ENCODE measurements at regions not wholly inside any gene's neighbourhood (a gene's known extent, or its start where the extent isn't known, plus 50 kb on each side); places are given as distances from the start of the nearest gene placed in this dataset.

DNA sequence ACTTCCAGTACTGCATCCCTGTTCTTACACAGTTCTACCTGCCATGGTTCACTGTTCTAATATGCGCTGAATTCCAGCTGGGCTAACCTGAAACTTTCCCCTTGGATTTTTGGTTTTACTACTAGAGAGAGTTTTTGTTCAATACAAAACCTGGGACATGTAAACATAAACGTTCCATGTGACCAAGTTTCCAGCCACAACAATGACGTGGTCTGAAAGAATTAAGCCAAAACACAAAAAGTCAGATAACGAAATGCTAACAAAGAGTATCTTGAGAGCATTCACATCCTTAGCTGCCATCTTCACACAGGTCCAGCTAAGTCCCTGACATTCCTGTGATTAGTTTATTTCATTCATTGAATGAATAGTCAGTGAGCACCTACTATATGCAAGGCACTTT is 467.0 kb upstream of the PKDCC start:
- Mint-ChIP-seq H3K36me3 (ENCODE audit: low read depth) (no peaks in the 10 kb centered on the region), H3K4me3 (no peak overlapping the region), H3K4me1 (no peaks in the 10 kb centered on the region), H3K9me3 (peaks cover 27% of the 10 kb centered on the region), H3K27ac (no peak overlapping the region), H3K27me3 (peaks cover 5% of the 10 kb centered on the region)
- ATAC-seq (no peak), DNase-seq (no peak)

DNA sequence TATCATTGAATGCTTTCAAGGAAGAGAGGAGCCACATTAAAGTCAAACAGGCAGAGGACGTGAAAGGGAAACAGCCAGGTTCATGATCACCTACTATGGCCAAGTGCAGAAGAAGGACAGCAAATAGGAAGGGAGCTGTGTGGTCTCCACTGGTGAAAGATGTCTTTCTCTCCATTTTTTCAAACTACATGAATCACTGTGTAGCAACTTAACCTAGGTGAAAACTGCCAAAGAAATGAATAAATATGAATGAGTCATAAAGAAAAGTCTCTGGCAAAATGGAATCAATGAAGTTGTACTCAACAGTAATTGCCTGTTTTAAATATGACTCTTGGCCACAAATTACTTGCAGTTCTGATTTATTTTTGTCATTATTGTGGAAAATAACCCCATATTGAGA is 452.6 kb upstream of the PKDCC start:
- ATAC-seq, result no peak

DNA sequence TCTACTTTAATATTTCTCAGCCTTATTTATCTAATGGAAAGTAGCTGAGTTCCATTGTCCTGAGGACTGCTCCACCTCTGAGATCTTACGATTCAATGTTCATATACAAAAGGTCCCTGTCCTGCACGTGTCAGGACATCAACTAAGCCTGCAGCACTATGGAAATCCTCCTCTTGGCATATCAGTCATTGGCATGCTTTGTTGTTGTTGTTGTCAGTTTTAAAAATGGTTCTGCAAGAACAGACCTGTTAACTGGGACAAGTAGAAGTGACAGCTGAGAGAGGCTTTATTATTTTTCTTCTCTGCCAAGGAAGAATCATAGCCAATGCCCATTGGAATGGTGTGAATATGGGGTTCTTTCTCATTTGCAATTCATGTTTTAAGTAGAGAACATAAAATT is 450.1 kb upstream of the PKDCC start:
- H3K27me3 Mint-ChIP-seq, result no peaks in the 10 kb centered on the region
- no peak overlapping the region for H3K4me3 Mint-ChIP-seq
- no peaks in the 10 kb centered on the region for H3K4me1 Mint-ChIP-seq
- H3K36me3 Mint-ChIP-seq (ENCODE audit: low read depth), result no peaks in the 10 kb centered on the region
- H3K27ac Mint-ChIP-seq, result no peak overlapping the region
- DNase-seq (no peak), ATAC-seq (no peak)
- H3K9me3 Mint-ChIP-seq, result no peaks in the 10 kb centered on the region

More for the DNA sequence above, 452.6 kb upstream of the PKDCC start:
- Mint-ChIP-seq H3K4me1 (no peaks in the 10 kb centered on the region), H3K36me3 (ENCODE audit: low read depth) (no peaks in the 10 kb centered on the region), H3K4me3 (no peak overlapping the region), H3K27ac (no peak overlapping the region), H3K9me3 (no peaks in the 10 kb centered on the region), H3K27me3 (no peaks in the 10 kb centered on the region)
- DNase-seq, result no peak

DNA sequence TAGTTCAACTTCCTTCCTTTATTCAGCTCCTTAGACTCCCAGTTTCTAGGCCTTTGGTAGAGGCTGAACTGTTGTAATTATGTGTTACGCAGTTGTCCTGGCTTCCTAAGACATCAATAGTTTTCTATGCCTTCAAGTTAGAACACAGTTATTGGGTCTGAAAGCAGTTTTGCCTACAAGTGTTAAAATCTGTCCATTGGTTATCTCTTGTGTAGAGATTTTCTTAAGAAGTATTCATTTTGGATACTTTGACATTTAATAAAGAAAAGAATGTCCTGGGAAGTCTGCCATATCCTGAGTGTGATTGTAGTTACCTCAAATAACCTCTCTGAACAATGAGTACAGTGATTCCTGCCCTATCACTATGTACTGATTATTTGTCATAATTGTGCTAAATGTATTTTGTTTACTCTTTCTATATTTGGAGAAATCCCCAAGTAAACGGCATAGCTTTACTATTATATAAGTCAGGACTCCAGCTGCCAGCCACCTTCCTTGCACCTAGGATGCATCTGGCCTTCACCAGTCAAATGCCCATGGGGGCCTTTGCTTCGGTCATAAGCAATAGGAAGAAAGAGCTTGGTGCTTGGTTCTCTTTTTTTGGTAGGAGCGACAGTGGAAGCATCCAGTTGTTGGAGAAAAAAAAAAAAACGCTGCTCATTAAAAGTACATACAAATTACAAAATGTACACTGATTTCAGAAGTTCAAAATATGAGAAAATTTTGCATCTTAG is 449.5 kb upstream of the PKDCC start:
- Mint-ChIP-seq H3K36me3 (ENCODE audit: low read depth) (no peaks in the 10 kb centered on the region), H3K4me1 (no peaks in the 10 kb centered on the region), H3K27ac (no peak overlapping the region), H3K9me3 (no peaks in the 10 kb centered on the region), H3K4me3 (no peak overlapping the region), H3K27me3 (no peaks in the 10 kb centered on the region)
- DNase-seq, result no peak
- no peak for ATAC-seq

DNA sequence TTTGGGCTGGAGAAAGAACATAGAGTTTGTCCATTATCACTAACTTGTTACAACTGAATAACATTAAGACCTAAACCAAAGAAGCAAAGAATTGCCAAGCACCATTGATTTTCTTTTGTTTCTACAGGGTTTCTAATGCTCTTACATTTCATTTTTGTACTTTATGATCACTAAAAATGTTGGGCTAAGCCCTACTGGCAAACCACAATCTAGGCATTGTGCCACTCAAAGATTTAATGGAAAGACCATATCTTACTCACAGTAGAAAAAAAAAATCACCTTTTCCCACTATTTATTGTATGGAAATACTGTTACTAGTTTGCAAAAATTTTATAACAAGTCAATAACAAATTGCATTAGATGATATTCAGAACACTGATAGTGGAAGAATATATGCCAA is 447.4 kb upstream of the PKDCC start:
- ATAC-seq, result no peak
- H3K27ac Mint-ChIP-seq, result no peak overlapping the region
- H3K36me3 Mint-ChIP-seq (ENCODE audit: low read depth), result no peaks in the 10 kb centered on the region
- no peaks in the 10 kb centered on the region for H3K4me1 Mint-ChIP-seq
- no peak overlapping the region for H3K4me3 Mint-ChIP-seq
- no peak for DNase-seq
- no peaks in the 10 kb centered on the region for H3K9me3 Mint-ChIP-seq
- H3K27me3 Mint-ChIP-seq, result no peaks in the 10 kb centered on the region

DNA sequence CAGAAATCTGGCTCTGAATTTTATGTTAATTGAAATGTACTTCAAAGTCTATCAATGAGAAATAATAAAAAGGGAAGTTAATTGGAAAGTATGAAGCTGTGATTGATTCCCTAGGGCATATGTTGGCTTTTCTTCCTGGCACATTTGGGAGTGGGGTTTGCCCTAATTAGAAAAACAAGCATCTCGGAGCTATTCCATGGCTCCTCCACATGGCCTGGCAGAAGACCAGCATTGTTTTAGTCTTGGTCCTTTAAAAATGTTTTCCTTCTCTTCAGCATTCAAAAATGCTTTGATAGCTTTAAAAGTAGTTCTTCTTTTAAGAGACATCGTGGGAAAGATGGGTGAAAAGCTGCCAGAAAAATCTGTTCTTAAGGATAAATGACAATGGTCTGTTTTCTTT is 445.5 kb upstream of the PKDCC start:
- H3K27me3 Mint-ChIP-seq, result no peaks in the 10 kb centered on the region
- no peak overlapping the region for H3K4me3 Mint-ChIP-seq

DNA sequence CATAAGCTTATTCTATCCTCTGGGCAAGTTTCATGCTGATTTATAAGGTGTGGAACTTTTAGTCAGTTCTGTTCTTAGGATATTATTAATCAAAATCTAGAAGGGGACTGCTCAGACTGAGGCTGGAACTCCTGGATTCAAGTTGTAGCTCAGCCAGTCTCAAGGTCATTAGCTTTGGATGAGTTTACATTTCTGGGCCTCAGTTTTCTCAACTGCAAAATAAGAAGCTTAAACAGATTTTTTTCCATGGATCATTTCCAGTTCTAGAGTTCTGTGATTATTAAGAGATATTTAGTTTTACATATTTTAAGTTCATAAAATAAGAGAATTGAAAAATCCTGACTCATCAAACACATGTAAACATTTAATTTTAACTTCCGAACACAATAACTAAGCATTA is 442.5 kb upstream of the PKDCC start:
- no peaks in the 10 kb centered on the region for H3K9me3 Mint-ChIP-seq
- no peaks in the 10 kb centered on the region for H3K4me1 Mint-ChIP-seq
- no peaks in the 10 kb centered on the region for H3K36me3 Mint-ChIP-seq (ENCODE audit: low read depth)
- no peak for DNase-seq
- no peak for ATAC-seq
- H3K4me3 Mint-ChIP-seq, result no peak overlapping the region
- H3K27ac Mint-ChIP-seq, result no peak overlapping the region
- no peaks in the 10 kb centered on the region for H3K27me3 Mint-ChIP-seq

More for the DNA sequence above, 445.5 kb upstream of the PKDCC start:
- DNase-seq, result no peak
- H3K27ac Mint-ChIP-seq, result no peak overlapping the region
- H3K36me3 Mint-ChIP-seq (ENCODE audit: low read depth), result no peaks in the 10 kb centered on the region
- no peak for ATAC-seq
- H3K9me3 Mint-ChIP-seq, result no peaks in the 10 kb centered on the region
- H3K4me1 Mint-ChIP-seq, result no peaks in the 10 kb centered on the region

DNA sequence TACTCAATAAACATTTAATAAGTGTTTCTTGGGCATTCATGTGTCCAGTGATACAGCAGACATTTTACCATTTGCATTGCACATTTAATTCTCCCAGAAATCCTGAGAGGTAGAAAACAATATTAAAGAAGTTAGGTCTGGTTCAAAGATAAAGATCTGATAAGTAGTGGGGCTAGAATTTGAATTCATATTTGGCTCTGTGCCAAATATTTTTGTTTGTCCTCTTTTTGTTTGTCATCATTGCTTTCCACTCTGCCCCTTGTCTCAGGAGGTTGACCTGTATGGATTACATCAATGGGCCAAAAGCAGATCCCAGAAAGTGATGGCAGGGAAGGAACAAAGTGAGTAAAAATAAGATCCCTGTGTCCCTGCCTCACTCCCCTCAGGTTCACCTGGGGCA is 441.9 kb upstream of the PKDCC start:
- no peaks in the 10 kb centered on the region for H3K9me3 Mint-ChIP-seq
- H3K4me1 Mint-ChIP-seq, result no peaks in the 10 kb centered on the region

DNA sequence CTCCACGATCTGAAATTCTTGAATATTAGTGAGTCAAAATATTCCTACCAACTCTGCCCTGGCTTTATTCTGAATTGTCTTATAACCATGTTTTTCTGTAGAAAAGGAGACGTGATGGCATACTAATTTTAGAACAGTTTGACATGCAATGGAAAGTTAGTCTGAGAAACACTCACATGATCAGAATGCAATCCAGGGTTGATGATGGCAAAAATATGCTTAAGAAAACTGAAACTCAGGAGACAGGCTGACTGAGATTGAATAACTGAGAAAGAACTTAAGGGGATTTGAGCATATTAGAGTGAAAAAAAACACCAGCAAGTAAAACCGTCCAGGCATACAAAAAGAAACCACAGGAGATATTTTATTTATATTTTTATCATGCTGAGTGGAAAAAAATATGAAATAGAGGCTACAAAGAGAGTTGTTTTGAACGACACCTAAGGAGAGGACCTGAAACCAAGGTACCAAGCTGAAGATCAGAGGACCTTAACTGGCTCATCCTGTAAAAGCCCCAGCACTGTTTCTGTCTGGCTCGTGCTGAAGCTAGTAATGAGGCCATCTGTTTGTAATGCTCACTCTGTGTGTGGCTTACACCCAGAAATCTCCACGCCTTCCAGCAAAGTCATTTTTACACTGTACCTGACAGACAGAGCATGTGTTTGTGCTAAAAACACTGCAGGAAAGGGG is 437.2 kb upstream of the PKDCC start:
- Mint-ChIP-seq H3K4me3 (no peak overlapping the region), H3K27ac (no peak overlapping the region), H3K36me3 (ENCODE audit: low read depth) (no peaks in the 10 kb centered on the region), H3K4me1 (no peaks in the 10 kb centered on the region), H3K9me3 (no peaks in the 10 kb centered on the region), H3K27me3 (no peaks in the 10 kb centered on the region)
- ATAC-seq (no peak), DNase-seq (no peak)

More for the DNA sequence above, 441.9 kb upstream of the PKDCC start:
- Mint-ChIP-seq H3K27me3 (no peaks in the 10 kb centered on the region), H3K27ac (no peak overlapping the region), H3K4me3 (no peak overlapping the region), H3K36me3 (ENCODE audit: low read depth) (no peaks in the 10 kb centered on the region)
- ATAC-seq (no peak), DNase-seq (no peak)

DNA sequence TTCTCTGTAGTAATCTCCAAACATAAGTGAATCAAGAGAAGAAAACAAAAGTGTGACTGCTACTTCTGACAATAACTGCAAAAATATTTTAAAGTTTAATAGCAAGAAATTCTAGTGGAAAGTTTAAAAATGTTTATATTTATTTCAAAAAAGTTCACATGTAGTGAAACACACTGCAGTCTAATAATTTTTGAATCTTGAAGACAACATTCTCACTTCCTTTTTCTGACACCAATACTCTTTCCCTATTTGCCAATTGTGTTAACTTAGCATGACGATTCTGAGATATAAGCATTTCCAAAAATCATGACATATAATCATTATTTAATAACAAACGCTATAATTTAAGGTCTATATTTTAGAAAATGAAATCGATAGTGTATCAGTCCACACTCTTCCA is 429.1 kb upstream of the PKDCC start:
- no peaks in the 10 kb centered on the region for H3K9me3 Mint-ChIP-seq
- no peak for ATAC-seq
- H3K27ac Mint-ChIP-seq, result no peak overlapping the region
- H3K4me1 Mint-ChIP-seq, result no peaks in the 10 kb centered on the region
- no peak overlapping the region for H3K4me3 Mint-ChIP-seq
- DNase-seq, result no peak
- H3K27me3 Mint-ChIP-seq, result no peaks in the 10 kb centered on the region
- H3K36me3 Mint-ChIP-seq (ENCODE audit: low read depth), result no peaks in the 10 kb centered on the region

DNA sequence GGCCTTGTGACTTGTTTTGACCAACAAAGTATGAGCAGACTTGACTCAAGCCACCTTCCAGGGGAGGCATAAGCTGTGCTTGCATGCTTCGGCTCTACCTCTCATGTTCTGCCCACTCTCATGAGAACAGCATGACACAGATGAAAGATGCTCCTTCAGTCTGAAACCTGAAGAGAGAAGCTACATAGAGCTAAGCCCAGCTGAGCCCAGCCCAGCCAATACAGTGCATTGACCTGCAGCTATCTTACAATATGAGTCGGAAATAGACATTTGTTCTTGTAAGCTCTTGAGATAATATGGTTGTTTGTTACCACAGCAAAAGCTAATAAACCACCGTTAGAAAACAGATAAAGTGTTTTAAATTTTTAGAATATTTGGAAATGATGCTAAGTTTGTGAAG is 426.7 kb upstream of the PKDCC start:
- Mint-ChIP-seq H3K36me3 (ENCODE audit: low read depth) (no peaks in the 10 kb centered on the region), H3K27ac (no peak overlapping the region), H3K9me3 (no peaks in the 10 kb centered on the region), H3K27me3 (no peaks in the 10 kb centered on the region), H3K4me1 (no peaks in the 10 kb centered on the region), H3K4me3 (no peak overlapping the region)
- ATAC-seq (no peak), DNase-seq (no peak)

DNA sequence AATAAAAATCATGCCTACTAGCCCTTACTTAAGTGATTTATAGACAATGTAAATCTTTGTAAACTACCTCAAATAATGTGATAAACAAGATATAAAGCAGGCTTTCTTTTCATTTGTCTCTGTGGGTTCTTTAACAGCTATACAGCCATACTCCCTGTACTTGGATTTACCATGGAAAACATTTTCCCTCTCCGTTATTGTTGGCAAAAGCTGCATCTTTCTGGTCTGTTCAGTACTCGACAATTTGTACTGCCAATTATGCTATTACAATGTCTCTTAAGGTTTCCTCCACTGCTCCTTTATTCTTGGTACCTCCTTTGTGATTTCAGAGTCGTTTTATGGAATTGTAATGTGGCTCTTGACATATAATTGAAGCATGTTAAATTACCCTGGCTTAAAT is 426.3 kb upstream of the PKDCC start:
- Mint-ChIP-seq H3K27me3 (no peaks in the 10 kb centered on the region), H3K9me3 (no peaks in the 10 kb centered on the region), H3K36me3 (ENCODE audit: low read depth) (no peaks in the 10 kb centered on the region), H3K27ac (no peak overlapping the region), H3K4me1 (no peaks in the 10 kb centered on the region), H3K4me3 (no peak overlapping the region)
- DNase-seq, result no peak
- no peak for ATAC-seq

DNA sequence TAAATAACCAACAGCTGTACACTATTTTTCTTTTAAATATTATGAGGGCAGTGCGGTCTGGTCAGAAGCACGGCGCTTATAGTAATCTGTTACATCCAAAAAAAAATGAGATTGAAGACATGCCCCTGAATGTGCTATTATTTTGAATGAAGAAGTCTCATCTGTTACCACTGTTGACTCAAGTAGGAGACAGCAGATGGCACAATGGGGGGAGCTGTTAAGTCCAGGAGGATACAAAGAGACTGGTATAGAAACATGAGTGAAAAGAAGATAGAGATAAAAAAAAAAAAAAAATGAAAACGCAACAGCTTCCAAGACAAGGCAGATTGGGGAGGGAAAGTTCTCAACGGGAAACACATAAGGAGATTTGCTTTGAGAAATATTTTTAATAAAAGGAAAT is 425.5 kb upstream of the PKDCC start:
- Mint-ChIP-seq H3K4me1 (no peaks in the 10 kb centered on the region), H3K27ac (no peak overlapping the region), H3K4me3 (no peak overlapping the region), H3K27me3 (no peaks in the 10 kb centered on the region), H3K9me3 (no peaks in the 10 kb centered on the region), H3K36me3 (ENCODE audit: low read depth) (no peaks in the 10 kb centered on the region)
- DNase-seq (no peak), ATAC-seq (no peak)

DNA sequence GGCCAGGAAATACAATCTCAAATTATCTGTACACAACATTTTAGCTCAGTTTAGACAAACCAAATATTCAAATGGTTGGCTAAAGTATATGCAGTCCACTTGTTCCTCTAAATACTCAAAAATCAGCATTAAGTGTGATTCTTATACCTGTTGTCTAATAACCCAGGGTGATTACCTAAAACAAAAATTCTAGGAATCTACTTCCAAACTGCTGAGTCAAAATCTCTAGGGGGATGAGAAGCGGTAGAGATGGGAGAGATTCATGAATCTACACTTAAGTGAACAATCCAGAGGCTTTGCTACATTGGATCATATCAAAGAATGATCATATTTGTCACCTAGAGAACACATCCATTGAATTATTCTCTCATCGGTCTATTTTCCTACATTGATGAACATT is 420.9 kb upstream of the PKDCC start:
- no peak for DNase-seq
- Mint-ChIP-seq H3K36me3 (ENCODE audit: low read depth) (no peaks in the 10 kb centered on the region), H3K9me3 (no peaks in the 10 kb centered on the region), H3K27me3 (peaks cover 1% of the 10 kb centered on the region), H3K27ac (no peak overlapping the region), H3K4me1 (no peaks in the 10 kb centered on the region), H3K4me3 (no peak overlapping the region)
- no peak for ATAC-seq

DNA sequence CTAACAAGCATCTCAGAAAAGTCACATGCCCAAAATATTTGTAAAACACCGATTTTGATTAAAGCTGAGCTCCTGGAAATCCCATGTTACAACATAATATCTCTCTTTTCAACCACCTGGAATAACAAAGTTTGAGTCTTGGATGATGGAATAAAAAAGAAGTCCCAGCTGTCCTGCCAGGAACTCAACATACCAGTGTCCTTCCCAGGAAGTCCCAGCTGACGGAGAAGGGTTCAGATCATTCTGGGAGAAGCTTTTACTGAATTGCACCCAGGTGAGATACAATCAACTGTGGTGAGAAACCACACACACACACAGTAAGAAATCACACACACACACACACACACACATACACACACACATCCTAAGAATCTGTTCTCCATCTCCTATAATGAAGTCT is 413.1 kb upstream of the PKDCC start:
- ATAC-seq (no peak), DNase-seq (no peak)
- Mint-ChIP-seq H3K4me3 (no peak overlapping the region), H3K27ac (no peak overlapping the region), H3K27me3 (peaks cover 6% of the 10 kb centered on the region), H3K4me1 (no peaks in the 10 kb centered on the region), H3K36me3 (ENCODE audit: low read depth) (no peaks in the 10 kb centered on the region), H3K9me3 (no peaks in the 10 kb centered on the region)
